Stimulated activated CD8-positive, alpha-beta memory T cell treated with anti-CD3 and anti-CD28 coated beads, Interleukin-7, amount 100 ng/mL, for 4 hours (primary cell): ENCODE measurements at regions not wholly inside any gene's neighbourhood (a gene's known extent, or its start where the extent isn't known, plus 50 kb on each side); places are given as distances from the start of the nearest gene placed in this dataset.
A peak's percentile ranks its signal among the peaks of the same experiment; 100 is the strongest.
"Not testable (repeated sequence)": the region's sequence is repeated elsewhere in the genome, so short reads cannot be mapped to it uniquely, and the experiment has no call there.

Experiments used
- DNase-seq, 2 donors: peaks; one replicate each; pipeline ENCODE4 v3.0.0-alpha.2; 2020; ENCODE audit warnings: low read depth in 2 of 2

GRCh38 chr13:95388420-95389079 is 87.3 kb upstream of the ABCC4 start:
- no peak for DNase-seq

GRCh38 chr13:95391362-95391761 is 90.1 kb upstream of the ABCC4 start:
- DNase-seq, result no peak

DNA sequence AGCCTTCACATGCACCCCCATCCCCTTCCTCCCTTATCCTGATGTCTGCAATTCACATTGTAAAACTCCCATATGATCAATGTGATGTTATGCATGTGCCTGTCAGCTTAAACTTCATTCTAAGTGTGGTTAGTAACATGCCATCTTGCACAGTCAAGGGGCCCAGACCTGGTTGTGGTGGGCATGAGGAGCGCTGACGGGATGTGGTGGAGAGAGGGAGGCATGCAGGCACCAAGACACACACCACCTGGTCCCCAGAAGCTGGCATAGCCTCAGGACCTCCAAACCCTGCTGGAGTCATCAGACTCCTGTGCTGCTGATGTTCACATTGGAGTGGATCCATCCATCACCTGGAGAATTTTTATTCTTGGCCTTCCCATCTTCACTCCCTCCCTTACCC is 90.5 kb upstream of the ABCC4 start:
- DNase-seq, result no peak

- no peak for DNase-seq
Measured at GRCh38 chr13:95392597-95392996, 91.3 kb upstream of the ABCC4 start.

DNA sequence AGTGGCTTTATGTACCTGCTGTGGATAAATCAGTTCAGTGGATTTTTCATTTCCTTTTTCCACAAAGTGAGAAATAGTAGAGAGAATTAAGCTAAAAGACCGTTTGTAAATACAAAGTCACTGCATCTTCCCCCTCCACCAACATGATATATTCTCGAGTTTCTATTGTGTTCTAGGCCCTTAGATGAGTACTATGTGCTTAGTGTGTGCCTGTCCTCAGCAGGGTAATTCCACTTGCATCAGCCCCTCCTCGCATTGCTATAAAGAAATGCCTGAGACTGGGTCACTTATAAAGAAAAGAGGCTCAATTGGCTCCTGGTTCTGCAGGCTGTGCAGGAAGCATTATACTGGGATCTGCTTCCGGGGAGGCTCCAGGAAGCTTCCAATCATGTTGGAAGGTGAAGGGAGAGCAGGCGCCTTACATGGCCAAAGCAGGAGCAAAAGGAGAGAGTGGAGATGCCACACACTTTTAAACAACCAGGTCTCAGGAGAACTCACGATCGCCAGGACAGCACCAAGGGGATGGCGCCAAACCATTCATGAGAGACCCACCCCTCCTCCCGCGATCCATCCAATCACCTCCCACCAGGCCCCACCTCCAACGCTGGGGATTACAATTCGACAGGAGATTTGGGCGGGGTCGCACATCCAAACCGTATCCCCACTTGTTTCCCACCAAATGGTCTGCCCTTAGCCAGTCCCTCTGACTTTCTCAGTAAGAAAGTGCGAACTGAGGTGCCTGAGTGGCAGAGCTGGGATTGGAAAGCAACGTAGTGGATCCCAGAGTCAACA is 102.3 kb upstream of the ABCC4 start:
- no peak for DNase-seq

- DNase-seq, result peak; percentile 54 to 55
Measured at GRCh38 chr13:95404141-95404882, 103.1 kb upstream of the ABCC4 start.

- DNase-seq, result no peak
Measured at GRCh38 chr13:95406176-95406575, 104.9 kb upstream of the ABCC4 start.

DNA sequence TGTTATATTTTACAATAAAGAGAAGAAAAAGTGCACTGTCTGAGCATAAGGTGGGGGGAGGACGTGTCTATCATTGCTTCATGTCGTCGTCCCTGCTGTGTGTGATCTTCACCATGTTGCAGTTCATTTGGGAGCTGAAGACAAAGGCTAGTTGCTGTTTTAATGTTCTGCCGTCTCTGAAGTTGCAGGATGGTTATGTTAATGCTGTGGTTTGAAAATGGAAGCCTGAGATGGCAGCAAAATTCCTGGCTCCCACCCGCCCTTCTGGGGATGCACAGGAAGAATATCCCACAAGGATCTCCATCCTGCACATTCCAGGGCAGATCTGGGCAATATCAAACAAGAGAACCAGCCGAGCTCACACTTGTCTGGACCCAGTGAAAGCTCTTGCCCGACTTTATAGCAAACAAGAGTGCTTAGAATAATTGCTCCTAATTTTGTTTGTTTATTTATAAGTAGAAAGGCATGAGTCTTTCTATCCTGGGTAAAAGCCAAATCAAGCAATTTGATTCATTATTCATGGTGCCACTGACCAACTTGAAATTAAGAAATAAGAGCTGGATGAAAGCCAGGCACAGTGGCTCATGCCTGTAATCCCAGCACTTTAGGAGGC is 110.3 kb upstream of the ABCC4 start:
- DNase-seq, result no peak

- no peak for DNase-seq
Measured at GRCh38 chr13:95418946-95419345, 117.7 kb upstream of the ABCC4 start.

GRCh38 chr13:95420501-95420900 is 119.2 kb upstream of the ABCC4 start:
- DNase-seq, result no peak

DNA sequence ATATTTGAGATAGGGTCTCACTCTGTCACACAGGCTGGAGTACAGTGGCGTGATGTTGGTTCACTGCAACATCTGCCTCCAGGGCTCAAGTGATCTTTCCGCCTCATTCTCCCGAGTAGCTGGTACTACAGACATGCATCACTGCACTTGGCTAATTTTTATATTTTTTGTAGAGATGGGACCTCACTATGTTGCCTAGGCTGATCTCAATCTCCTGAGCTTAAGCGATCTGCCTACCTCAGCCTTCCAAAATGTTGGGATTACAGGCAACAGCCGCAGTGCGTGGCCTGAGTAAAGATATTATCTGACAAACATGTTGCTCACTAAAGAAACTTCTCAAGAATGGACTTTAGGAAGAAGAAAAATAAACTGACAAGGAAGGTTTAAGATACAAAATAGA is 125.4 kb upstream of the ABCC4 start:
- DNase-seq, result no peak

DNA sequence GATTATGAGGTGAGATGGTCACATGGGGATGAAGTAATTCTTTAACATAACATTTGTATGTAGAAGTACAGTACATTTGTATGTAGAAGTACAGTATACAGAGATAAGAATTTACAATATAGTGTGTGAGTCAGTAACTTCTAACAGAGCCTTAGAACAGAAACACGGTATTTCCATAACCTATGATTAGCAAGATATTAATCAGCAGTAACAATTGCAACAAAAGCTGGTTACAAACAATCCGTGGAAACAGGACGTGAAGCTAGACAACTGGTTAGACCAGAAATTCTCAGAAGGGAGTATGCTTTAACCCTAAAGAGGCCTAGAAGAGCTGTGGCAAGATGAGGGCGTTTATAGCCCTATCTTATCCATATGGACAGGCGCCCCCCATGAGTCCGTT is 122.0 kb upstream of the CLDN10 start:
- DNase-seq, result not testable (repeated sequence)

DNA sequence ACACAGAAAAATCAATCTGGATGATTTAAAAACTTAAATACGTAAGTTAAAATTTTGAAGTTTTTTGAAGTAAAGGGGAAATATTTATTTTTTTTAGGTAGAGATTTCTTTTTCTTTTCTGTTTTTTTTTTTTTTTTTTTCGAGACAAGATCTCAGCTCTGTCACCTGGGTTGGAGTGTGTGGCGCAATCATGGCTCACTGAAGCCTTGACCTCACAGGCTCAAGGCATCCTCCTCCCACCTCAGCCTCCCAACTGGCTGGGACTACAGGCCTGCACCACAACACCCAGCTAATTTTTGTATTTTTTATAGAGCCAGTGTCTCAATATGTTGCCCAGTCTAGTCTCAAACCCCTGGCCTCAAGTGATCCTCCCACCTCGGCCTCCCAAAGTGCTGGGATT is 120.4 kb upstream of the CLDN10 start:
- no peak for DNase-seq

DNA sequence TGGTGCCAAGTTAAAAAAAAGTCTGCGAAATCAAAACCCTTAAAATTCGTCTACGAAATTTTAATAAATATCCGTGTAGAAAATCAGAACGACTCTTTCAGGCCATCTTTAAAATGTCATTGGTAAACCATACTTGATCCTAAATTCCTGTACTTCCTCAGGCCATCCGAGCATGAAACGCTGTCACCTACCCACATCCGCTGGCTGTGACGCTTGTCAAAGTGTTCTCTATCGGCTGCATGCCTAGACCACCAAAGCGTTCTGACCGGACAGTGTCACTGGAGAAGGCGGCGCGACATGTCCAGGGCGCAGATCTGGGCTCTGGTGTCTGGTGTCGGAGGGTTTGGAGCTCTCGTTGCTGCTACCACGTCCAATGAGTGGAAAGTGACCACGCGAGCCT is 119.0 kb upstream of the CLDN10 start:
- DNase-seq, result no peak

DNA sequence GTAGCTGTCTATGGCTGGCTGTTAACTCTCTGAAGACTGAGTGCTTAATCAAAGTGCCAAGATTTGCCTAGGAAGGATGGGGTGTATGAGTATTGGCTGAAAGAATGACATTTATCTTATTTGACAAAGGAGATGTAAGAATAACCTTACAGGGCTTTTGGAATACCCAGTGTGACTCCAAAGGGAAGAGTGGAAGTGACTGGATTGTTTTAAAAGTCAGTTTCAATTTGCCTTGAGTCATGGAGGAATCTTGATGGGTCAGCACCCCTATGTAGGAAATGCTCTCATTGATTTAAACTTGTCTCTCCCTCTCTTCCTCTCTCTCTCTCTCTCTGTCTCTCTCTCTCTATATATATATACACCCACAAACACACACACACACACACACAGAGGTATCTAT is 118.4 kb upstream of the CLDN10 start:
- DNase-seq, result no peak

GRCh38 chr13:95437561-95437960 is 115.0 kb upstream of the CLDN10 start:
- DNase-seq, result no peak

- DNase-seq, result no peak
Measured at GRCh38 chr13:95438297-95438696, 114.2 kb upstream of the CLDN10 start.

GRCh38 chr13:95440441-95441088 is 112.0 kb upstream of the CLDN10 start:
- DNase-seq, result no peak

DNA sequence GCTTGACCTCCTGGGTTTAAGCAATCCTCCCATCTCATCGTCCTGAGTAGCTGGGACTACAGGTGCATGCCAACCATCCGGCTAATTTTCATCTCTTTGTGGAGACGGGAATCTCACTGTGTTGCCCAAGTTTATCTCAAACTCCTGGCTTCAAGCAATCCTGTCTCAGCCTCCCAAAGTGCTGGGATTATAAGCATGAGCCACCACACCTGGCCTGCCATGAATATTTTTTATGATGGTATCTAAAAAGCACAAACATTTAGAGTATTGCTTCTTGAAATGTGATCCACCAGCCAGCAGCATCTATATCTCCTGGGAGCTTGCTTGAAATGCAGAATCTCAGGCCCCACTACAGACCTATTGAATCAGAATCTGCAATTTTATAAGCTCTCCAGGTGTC is 111.2 kb upstream of the CLDN10 start:
- no peak for DNase-seq

DNA sequence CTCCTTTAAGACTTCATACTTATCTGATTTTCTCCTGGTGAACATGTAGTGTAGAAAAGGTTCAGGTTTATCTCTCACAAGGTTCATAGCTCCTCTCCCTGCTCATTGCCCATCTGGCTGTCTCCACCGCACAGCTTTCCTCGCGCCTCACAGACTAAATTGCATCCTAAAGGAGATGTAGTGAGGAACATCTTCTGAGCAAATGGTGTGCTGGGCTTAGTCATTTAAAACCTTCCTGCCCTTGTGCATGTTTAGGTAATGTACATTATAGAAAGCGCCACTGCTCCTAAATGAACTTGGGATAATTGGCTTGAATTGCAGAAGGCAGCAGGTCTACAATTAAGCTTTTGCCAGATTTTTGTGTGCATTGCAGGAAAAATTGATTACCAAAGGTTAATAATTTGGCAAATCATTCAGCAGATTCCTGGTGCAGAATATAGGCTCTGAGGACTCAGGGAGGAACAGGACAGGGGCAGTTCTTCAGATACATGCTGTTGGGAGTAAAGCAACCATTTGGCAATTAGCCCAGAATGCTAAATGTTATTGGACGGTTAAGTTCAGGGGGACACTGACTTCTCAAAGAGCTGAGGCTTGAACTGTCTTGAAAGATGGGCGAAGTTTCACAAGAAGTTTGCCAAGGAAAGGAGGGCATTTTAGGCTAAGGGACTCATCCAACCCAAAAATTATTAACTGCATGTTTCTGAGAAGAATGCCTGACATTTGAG is 108.4 kb upstream of the CLDN10 start:
- DNase-seq, result no peak

GRCh38 chr13:95445131-95445530 is 107.4 kb upstream of the CLDN10 start:
- DNase-seq, result no peak
